ENCODE measurements at regions not wholly inside any gene's neighbourhood (a gene's known extent, or its start where the extent isn't known, plus 50 kb on each side); places are given as distances from the start of the nearest gene placed in this dataset.

DNA sequence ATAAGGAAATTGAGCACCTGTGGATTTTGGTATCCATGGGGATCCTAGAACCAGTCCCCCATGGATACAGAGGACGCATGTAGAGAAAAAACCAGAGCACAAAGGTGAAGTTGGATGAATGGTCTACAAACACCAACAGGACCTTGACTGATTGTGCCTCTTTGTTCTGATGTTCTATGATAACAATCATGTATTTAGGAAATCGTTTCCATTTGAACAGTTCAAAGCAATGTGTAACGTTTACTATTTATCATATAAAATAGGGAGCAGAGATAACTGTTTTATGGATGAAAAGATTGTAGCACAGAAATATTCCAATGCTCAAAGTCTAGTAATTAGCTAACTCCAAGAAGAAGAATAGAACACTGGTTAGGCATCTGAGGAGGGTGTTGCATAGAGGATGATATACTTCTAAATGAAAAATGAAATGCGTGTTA, 116.3 kb upstream of the FN1 start:
- TF ChIP-seq, protein P1, sequence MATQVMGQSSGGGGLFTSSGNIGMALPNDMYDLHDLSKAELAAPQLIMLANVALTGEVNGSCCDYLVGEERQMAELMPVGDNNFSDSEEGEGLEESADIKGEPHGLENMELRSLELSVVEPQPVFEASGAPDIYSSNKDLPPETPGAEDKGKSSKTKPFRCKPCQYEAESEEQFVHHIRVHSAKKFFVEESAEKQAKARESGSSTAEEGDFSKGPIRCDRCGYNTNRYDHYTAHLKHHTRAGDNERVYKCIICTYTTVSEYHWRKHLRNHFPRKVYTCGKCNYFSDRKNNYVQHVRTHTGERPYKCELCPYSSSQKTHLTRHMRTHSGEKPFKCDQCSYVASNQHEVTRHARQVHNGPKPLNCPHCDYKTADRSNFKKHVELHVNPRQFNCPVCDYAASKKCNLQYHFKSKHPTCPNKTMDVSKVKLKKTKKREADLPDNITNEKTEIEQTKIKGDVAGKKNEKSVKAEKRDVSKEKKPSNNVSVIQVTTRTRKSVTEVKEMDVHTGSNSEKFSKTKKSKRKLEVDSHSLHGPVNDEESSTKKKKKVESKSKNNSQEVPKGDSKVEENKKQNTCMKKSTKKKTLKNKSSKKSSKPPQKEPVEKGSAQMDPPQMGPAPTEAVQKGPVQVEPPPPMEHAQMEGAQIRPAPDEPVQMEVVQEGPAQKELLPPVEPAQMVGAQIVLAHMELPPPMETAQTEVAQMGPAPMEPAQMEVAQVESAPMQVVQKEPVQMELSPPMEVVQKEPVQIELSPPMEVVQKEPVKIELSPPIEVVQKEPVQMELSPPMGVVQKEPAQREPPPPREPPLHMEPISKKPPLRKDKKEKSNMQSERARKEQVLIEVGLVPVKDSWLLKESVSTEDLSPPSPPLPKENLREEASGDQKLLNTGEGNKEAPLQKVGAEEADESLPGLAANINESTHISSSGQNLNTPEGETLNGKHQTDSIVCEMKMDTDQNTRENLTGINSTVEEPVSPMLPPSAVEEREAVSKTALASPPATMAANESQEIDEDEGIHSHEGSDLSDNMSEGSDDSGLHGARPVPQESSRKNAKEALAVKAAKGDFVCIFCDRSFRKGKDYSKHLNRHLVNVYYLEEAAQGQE (IDR thresholded peaks at IDR 0.05): no peak
- TF ChIP-seq, protein P2, sequence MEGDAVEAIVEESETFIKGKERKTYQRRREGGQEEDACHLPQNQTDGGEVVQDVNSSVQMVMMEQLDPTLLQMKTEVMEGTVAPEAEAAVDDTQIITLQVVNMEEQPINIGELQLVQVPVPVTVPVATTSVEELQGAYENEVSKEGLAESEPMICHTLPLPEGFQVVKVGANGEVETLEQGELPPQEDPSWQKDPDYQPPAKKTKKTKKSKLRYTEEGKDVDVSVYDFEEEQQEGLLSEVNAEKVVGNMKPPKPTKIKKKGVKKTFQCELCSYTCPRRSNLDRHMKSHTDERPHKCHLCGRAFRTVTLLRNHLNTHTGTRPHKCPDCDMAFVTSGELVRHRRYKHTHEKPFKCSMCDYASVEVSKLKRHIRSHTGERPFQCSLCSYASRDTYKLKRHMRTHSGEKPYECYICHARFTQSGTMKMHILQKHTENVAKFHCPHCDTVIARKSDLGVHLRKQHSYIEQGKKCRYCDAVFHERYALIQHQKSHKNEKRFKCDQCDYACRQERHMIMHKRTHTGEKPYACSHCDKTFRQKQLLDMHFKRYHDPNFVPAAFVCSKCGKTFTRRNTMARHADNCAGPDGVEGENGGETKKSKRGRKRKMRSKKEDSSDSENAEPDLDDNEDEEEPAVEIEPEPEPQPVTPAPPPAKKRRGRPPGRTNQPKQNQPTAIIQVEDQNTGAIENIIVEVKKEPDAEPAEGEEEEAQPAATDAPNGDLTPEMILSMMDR (IDR thresholded peaks at IDR 0.05; ENCODE audit: low read depth, low read length, missing input control): no peak
- no peak for TF ChIP-seq TAF1 (conservative IDR thresholded peaks at IDR 0.05)

Measured in liver (tissue), 3 donors.